NCI-H82 treated with DMSO at 0.1 percent for 48 hours (cell line): ENCODE measurements at regions not wholly inside any gene's neighbourhood (a gene's known extent, or its start where the extent isn't known, plus 50 kb on each side); places are given as distances from the start of the nearest gene placed in this dataset.

Source experiments
- DNase-seq: peaks from one replicate; lab custom pipeline; 2025; ENCODE audit not compliant: unreplicated experiment; lab: John Stamatoyannopoulos, UW

DNA sequence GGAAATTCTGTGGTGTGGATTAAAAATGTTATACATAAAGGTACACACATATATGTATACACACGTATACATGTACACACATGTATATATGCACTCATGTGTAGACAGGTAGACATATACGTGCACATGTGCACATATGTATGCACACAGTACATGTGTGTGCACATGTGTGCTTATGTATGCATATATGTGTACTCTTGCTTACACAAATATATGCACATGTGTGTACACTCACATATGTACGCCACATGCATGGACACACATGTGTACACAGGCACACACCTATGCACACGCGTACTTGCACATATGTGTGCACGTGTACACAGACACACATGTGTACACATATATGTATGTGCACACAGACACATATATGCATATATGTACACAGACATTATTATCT, 142.8 kb upstream of the SALL3 start:
- no peak for DNase-seq

DNA sequence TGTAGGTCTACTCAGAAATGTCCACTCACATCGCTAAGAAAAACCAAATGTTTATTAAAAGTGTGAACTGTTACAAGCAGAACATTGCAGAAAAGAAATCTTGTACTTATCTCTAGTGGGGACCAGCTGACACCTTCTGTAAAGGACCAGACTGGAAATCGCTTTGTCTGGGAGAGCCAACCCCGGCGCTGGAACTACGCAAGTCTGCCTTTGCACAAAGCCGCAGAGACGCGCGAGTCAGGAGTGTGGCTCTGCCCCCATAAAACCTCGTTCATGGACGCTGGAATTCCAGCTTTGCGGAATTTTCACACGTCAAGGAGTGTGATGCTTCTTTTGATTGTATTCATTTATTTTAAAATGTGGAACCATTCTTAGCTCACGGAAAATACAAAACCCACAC, 141.9 kb upstream of the SALL3 start:
- no peak for DNase-seq

DNA sequence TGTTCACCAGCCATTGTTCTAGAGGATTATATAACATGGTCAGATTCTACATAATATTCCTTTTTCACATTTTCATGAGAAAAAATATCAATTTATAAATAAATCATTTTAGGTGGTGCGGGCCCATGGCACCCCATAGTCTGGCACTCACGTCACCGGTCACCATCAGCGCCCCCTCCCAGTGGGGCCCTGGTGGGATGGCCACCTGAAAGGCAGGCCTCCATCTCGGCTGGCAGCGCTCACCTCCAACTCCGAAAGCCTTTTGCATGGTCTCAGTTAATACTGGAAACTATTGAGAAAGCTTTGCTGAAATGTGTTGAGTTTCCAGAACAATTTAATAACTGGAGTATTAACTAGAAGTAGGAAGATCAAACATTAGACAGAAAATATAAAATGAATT, 141.4 kb upstream of the SALL3 start:
- no peak for DNase-seq

DNA sequence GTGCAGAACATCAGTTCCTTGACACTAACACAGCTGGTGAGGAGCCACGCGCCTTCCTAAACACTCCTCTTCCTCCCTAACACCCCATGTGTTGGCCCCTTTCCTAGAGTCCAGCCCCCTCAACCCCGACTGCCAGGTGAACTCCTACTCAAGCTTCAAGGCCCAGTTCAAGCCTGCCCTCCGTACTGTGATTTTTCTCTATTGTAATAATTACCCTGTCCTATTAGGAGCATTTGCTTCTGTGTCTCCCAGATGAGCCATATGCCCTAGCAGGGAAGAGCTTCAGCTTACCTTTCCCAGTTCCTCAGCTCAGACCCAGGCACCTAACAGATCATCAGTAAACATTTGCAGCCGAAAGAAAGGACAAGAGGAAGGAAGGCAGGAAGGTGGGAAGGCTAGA, 130.6 kb upstream of the SALL3 start:
- DNase-seq: no peak

DNA sequence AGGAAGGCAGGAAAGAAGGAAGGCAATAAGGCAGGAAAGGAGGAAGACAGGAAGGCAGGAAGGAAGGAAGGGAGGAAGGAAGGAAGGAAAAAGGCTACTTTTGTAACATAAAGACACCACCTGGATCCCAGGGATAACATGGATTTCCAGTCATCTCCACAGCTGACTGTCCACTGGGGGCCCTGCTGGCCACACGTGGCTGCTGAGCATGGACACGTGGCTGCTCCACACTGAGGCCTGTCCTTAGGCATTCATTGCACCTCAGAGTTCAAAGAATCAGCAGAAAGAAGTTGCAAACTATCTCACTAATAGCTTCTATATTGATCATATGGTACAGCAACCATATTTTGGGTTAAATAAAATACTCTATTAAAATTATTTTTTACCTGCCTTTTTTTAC, 130.2 kb upstream of the SALL3 start:
- DNase-seq: no peak

DNA sequence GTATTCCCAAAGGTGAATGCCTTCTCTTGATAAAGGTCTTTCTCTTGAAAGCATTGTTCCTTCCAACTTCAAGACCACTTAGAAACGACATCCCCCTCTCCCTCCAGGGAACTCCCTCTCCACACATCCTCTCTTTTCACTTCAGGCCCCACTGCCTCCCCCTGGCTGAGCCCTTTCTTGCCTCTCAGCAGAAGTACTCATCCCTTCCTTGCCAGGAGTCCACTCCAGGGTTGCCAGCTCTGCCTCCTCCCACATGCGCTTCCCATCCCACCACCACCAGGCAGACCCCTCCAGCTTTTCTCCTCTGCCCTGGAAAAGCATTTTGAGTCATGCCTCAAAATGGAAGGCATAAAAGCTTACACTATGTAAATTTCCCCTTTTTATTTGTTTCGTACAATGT, 126.3 kb upstream of the SALL3 start:
- DNase-seq: no peak

DNA sequence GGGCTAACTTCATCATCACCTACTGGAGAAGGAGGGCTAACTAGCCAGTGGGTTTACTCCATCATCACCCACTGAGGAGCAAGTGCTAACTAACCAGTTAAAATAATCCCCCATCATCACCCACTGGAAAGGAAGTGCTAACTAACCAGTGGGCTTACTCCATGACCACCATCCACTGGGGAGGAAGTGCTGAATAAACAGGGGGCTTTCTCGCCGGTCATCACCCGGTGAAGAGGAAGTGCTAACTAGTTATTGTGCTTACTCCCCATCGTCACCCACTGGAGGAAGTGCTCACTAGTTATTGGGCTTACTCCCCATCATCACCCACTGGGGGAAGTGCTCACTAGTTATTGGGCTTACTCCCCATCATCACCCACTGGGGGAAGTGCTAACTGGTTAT, 124.4 kb upstream of the SALL3 start:
- DNase-seq: no peak

DNA sequence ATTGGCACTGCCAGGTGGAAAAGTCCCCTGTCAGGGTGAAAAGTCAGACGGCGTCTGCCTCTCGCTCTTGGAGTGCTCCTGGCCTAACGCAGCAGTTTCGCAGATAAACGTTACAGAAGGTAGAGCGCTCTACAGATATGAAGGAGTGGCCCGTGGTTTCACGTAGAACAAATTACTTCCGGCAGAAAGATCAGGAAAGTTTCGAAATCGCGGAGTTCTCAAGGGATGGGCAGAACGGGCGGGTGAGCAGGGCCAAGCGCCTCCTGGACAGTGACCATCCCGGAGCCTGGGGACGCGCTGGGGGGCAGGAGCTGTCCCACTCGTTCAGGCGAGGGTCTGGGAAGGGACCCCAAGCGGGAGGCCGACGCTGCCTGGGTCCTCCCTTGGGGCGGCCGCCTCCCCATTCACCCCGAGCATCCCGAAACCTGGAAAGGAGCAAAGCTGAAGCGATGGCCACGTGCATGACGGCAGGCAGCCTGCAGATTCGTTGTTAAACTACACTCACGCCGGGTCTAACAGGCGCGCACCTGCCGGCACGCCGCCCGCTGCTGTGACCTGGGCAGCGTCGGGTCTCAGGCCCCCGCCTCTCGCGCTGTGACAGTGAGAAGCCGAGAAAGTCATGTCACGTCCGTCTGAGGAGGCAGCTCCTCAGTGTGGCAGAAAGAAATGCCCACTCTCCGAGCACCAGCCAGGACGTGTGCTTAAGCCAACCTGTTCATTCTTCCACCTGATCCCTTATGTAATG, 122.9 kb upstream of the SALL3 start:
- DNase-seq: no peak

DNA sequence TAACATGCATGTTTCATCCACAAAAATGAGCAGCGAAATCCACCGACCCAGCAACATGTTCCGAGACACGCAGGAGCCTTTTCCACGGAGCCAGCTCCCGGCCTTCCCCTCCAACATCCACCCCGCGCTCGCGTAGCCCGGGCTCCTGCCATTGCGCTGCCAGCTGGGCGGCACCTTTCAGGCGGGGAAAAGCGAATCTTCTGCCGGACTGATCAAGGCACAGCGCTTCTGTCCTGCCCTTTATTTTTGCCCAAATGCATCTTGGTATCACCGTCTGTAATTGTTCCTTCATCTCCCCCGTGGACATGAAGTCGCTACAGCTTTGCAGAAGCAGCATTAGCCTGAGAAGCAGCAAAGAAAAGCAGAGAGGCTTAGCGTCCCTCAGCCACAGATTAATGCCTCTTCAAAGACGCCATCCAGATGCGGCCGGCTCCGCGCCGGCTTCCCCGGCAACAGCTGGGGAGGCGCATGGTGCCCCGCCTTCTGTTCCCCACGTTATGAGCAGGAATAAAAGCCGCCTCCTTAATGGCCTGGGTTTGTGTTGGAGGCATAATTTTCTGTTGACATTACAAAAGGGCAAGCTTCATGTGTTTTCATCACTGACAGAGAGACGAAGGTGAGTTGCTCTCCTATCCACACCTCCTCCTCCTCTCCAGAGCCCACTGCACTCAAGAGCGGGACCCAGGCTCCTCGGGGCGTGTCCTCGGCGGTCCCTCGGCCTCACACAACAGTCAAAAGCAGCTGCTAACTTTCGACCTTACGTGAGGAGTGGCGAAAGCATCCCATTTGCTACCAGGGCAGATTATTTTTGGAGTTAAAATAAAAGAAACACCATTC, 122.1 kb upstream of the SALL3 start:
- DNase-seq: no peak

DNA sequence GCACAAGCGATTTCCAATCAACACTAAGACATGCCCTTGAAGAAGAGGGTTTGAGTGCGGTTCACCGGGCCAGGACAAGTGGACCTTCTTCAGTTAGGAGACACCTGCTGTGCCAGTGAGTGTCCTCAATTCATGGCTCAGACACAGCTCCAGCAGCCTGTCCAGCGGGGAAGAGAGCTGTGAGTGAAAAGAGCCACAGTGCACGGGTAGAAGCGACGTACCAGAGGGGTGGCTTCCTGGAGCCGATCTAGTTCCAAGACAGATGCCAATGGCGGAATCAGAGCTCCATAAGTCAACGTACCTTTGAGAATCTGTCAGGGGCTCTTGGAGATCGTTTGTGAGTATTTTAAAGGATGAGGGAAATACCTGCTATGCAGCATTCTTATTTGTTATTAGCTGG, 119.9 kb upstream of the SALL3 start:
- DNase-seq: no peak

DNA sequence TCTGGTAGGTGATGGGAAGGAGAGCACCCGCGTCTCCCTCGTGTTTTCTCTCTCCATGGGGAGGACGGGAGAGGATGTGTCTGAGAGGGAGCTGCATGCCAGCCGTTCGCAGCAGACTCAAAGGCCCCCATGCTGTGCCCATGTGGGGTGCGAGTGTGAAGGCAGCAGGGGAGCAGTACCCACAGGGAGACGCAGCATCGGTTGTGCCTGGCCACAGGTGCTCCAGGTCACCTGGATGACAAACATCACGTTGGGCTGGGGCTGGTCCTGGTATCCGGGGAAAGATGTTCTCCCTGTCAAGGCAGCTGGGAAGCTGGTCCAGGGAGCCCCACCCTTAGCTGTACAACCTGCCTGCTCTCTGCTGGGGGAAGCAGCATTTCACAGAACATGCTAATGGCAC, 119.5 kb upstream of the SALL3 start:
- DNase-seq: no peak

DNA sequence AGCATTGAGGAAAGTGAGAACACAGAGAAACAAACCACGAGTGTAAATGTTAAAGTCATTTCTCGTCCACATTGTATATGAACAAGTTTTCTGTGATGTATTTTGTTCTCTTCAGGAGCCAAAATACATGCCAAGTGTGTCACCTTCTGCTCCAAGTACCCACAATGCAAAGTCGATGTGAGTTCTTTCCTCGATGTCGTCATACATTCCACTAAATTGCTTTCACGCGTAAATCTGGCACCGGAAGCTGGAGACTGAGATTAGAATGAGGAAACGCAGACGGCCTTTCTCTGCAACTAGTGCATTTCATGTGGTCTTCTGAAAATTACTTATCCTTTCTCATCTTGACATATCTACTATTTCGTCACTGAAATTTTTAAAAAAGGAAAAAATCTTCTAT, 118.5 kb upstream of the SALL3 start:
- DNase-seq: no peak

DNA sequence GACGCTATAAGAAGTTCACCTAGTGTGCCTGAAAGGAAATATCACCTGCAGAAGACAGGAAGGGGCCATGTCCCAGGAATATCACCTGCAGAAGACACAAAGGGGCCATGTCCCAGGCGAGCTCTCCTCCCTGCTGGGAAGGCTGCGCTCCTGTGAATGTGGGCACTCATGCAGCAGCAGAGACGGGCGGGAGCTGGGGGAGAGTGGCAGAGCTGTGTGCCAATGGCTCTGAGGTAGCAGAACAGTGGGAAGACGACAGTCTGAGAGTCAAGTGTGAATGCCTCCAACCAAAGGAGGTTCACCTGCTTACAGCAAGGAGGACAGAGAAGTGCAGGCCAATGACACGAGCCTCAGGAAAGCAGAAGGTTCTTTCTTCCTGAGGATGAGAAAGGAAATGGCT, 117.9 kb upstream of the SALL3 start:
- no peak for DNase-seq

DNA sequence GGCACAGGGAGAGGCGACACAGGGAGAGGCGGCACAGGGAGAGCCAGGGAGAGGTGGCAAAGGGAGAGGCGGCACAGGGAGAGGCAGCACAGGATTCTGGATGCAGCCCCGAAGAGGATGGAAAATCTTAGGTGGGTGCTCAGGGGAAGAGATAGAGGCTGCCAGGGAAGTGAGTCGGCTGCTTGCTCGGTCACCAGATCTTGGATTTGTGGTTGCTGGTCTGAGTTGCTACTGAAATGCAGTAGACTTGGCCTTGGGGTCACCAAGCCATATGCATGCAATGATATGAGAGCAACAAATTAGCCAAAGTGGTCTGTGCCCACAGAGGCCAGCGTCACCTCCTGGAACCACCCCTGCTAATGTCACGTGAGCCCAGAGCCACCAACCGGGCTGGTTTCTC, 117.2 kb upstream of the SALL3 start:
- no peak for DNase-seq

DNA sequence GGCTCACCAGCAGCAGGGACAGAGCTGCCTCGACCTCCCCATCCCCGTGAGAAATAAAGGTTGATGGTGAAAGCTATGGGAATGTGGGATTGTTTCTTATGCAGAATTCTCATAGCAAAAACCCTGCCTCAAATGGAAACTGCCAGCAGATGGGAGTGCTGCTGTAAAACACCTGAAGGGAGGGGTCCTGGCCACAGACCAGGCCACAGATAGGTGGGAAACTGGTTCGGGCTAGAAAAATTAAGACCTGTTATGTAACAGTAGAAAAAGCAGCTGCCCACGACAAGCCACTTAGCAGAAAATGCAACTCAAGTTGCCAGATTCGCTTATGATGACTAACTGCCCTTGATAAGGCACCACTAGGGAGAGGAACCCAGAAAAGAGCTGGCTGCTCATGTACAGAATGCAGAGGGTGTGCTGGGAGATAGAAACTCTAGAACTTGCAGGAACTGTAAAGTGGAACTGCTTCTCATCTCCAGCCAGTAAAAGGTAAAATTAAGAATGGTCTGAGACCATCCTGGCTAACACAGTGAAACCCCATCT, 114.5 kb upstream of the SALL3 start:
- no peak for DNase-seq

DNA sequence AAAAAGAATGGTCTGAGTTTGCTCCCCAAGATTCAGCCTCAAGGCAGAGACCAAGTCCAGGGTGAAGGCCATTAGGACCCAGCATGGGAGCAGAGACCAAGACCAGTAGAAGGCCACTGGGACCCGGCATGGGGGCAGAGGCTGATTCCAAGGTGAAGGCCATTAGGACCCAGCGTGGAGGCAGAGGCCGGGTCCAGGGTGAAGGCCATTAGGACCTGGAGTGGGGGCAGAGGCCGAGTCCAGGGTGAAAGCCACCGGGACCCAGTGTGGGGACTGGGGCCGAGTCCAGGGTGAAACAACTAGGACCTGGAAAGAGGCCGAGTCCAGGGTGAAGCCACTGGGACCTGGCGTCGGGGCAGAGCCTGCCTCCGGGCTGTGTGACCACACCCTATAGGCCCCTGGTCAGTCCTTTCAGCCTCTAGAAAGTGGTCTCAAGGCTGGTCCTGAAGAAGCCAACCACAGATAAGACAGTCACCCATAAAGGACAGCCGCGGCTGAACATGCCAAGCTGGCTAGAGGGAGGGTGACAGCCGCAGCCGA, 113.8 kb upstream of the SALL3 start:
- no peak for DNase-seq

DNA sequence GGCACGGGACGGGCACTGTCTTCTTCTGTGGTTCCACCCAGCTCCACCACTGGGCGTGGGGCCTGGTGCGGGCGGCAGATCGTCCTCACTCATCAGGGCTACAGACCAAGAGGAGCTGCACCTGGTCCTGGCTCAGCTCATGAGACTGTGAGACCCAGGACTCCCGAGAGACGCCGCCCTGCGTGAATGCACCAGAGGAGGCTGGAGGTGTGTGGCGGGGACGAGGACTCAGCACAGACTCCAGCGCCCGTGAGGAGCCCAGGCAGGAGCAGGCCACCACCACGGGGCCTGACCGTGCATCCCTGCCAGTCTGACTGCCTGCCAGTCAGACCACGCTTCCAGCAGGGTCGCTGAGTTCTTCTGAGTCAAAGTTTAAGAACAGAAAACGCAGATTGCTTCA, 112.5 kb upstream of the SALL3 start:
- DNase-seq: no peak

DNA sequence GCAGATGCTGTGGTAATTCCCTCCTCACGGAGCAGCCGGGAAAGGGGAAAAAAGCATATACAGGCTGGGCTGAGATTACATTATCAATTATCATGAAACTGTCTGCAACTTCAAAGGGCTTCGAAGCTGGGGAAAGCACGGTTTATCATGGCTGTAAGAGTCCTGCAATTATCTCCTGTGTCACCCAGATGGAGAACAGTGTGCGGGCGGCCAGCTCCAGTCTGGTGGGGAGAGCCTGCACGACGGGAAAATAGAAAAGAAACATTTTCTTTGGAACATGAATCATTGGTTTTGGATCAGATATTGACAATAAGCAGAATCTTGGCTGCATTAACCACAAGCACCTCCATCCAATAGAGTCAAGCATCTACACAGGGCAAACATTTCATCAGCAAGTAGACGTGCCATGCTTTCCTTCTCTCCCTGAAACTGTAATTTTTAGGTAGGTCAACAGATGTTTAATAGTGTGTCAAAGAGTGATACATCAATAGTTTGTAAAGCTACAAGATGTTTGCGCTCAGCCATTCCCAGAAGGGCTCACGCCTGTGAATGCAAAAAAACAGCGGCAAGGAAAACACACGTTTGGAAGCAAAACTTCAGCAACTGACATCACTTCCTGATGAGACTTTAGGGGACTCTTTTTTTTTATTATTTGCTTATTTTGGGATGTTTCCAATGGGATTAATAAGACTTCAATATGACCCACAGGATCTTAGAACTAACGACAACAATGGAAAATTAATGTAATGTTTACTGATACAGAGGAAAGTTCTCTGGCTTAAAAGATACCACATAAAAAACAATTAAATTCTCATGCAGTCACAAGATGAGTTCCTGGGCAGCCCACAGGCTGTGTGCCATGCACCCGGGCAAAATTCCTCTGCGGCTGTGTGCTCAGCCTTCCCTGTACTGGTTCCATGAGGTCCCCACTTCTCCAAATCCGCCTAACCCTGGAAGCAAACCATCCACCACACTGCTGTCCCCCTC, 111.0 kb upstream of the SALL3 start:
- DNase-seq: no peak

DNA sequence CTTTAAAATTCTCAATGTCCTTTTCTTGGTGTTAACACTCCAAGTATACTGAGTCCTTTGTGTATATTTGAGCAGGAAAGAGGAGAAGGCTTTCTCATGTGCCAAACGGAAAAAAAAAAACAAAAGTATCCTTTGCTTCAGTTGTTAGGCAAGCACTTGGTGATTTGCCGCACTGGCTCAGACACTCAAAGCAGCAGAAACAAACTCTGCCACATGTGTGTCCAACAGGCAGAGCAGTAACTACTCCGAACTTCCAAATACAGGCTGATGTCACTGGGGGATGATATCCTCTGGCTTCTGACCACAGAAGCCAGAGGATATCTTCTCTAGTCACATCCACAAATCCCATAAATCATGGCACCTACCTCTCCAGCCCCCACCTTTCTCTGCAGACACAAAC, 108.0 kb upstream of the SALL3 start:
- no peak for DNase-seq

DNA sequence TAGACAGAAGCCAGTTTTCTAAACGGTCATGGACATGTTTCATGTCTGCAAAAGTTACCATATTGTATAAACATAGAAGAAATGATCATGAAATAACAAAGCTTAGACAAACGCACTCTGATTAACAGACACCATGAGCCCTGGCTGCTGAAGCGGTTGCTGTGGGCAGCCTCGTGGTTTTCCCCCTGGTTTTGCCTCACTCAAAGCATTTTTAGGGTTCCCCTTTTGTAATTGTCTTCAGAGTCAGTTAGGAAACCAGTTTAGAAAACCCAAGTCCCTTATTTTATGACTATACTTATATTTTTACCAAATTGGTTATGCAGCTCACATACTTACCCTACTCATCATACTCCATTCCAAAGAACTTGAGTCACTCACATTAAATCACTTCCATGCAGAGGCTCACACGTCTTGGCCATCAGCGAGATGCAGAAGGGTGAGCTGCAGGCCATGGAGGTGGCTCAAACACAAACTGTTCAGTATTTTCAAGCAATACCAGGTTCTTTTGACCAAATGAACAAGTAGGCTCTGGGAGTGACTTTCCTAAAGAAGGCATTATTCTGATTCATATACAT, 105.6 kb upstream of the SALL3 start:
- no peak for DNase-seq
